GM12878 (cell line): ENCODE measurements at regions not wholly inside any gene's neighbourhood (a gene's known extent, or its start where the extent isn't known, plus 50 kb on each side); places are given as distances from the start of the nearest gene placed in this dataset.

ENCODE experiments used
- ATAC-seq: fragments of 200-7000 bp; cut with Tn5 transposase; 3 replicates; pipeline ENCODE4 v1.9.1; 2020; ENCODE audit warnings: mild to moderate bottlenecking, moderate library complexity
- BruUV-seq: library from RNA; stranded (reverse); fragments of 400-500 nt; replicated peaks from 2 replicates; lab custom pipeline; 2021; lab: Mats Ljungman, UMichigan
- CTCF ChIA-PET: fragments of 300-600 bp; sonication (Branson Sonifier 250); formaldehyde crosslinking; extraction: SDS; loops from one replicate; lab custom pipeline; 2021; ENCODE audit warnings: inconsistent platforms; lab: Yijun Ruan, JAX
- POLR2A ChIA-PET: fragments of 350-600 bp; formaldehyde crosslinking; extraction: SDS; loops from one replicate; lab custom pipeline; 2021; ENCODE audit warnings: inconsistent platforms; lab: Charles Lee
- RAD21 ChIA-PET: fragments of 300-600 bp; sonication (Branson Sonifier 250); formaldehyde crosslinking; loops from one replicate; lab custom pipeline; 2023; ENCODE audit warnings: antibody characterized with exemption; ENCODE audit not compliant: unreplicated experiment; lab: Charles Lee
- SMC1A ChIA-PET: fragments of 300-600 bp; sonication (Branson Sonifier 250); formaldehyde crosslinking; loops from one replicate; lab custom pipeline; 2023; ENCODE audit not compliant: unreplicated experiment, uncharacterized antibody; lab: Charles Lee
- DNase-seq: peaks from one replicate; pipeline ENCODE4 v3.0.0-alpha.2; 2011; ENCODE audit warnings: low read depth, low spot score
- FAIRE-seq: peaks from 3 replicates; lab custom pipeline; 2011; peaks lifted over from hg19 to GRCh38; lab: Jason Lieb, UNC
- H2AFZ ChIP-seq: 2 replicates; pipeline ENCODE4 v1.6.0; 2011; ENCODE audit warnings: low read depth, low read length, control low read depth; ENCODE audit not compliant: control insufficient read depth
- H3K27ac ChIP-seq: 2 replicates; pipeline ENCODE4 v1.5.1; 2011; ENCODE audit warnings: control low read depth; ENCODE audit not compliant: control insufficient read depth, insufficient read depth
- H3K27me3 ChIP-seq, 2 experiments: replicated peaks in 1 of 2; 2 replicates each; pipeline versions ENCODE4 v1.6.0 to v1.6.1; 2011; ENCODE audit warnings: low read length in 1 of 2; ENCODE audit not compliant: control insufficient read depth in 2 of 2, insufficient read depth in 2 of 2
- H3K36me3 ChIP-seq, 2 experiments: 2 replicates each; pipeline ENCODE4 v1.5.1; 2011; ENCODE audit warnings: low read length in 1 of 2; ENCODE audit not compliant: control insufficient read depth in 2 of 2, insufficient read depth in 2 of 2
- H3K4me1 ChIP-seq: 2 replicates; pipeline ENCODE4 v1.6.1; 2011; ENCODE audit warnings: mild to moderate bottlenecking, low read length, moderate library complexity, mixed read lengths; ENCODE audit not compliant: control insufficient read depth, insufficient read depth
- H3K4me2 ChIP-seq: 2 replicates; pipeline ENCODE4 v1.6.0; 2011; ENCODE audit warnings: control low read depth; ENCODE audit not compliant: control insufficient read depth, insufficient read depth
- H3K4me3 ChIP-seq: fragments of 200-600 bp; sonication (generic); 2 replicates; pipeline ENCODE4 v1.5.1; 2016
- H3K79me2 ChIP-seq: 2 replicates; pipeline ENCODE4 v1.6.0; 2011; ENCODE audit warnings: low read length; ENCODE audit not compliant: control insufficient read depth, insufficient read depth
- H3K9ac ChIP-seq: 2 replicates; pipeline ENCODE4 v1.8.0; 2011; ENCODE audit warnings: low read length, control low read depth, mixed read lengths; ENCODE audit not compliant: control insufficient read depth, insufficient read depth
- H3K9me3 ChIP-seq: replicated peaks from 3 replicates; pipeline ENCODE4 v1.5.1; 2011; ENCODE audit warnings: mild to moderate bottlenecking, low read length; ENCODE audit not compliant: control insufficient read depth, insufficient read depth
- H4K20me1 ChIP-seq: 2 replicates; pipeline ENCODE4 v1.6.0; 2011; ENCODE audit not compliant: control insufficient read depth, insufficient read depth
- BCL11A ChIP-seq: IDR thresholded peaks from 2 replicates; pipeline ENCODE4 v1.6.1; 2011; ENCODE audit warnings: low read depth, low read length
- EED ChIP-seq: sonication (generic); IDR thresholded peaks from 2 replicates; pipeline ENCODE4 v1.6.1; 2016; ENCODE audit warnings: antibody characterized with exemption, low read depth
- EGR1 ChIP-seq, 2 experiments: IDR thresholded peaks; 1 replicate in 1 of 2; 2 replicates in 1 of 2; pipeline ENCODE4 v1.6.1; 2011 to 2012; ENCODE audit warnings: low read depth in 2 of 2, low read length in 2 of 2, borderline replicate concordance in 1 of 2, mild to moderate bottlenecking in 1 of 2, moderate library complexity in 1 of 2
- ELK1 ChIP-seq: IDR thresholded peaks from 2 replicates; pipeline ENCODE4 v1.6.1; 2012; ENCODE audit warnings: low read depth, low read length, improper control_type of control experiment
- FOXK2 ChIP-seq: fragments of 450-650 bp; IDR thresholded peaks from 2 replicates; pipeline ENCODE4 v1.6.1; 2017; ENCODE audit warnings: mild to moderate bottlenecking, moderate library complexity
- HDAC6 ChIP-seq: fragments of 200-600 bp; sonication (generic); IDR thresholded peaks from one replicate; pipeline ENCODE4 v1.8.0; 2017; ENCODE audit warnings: antibody characterized with exemption; ENCODE audit not compliant: unreplicated experiment
- IKZF2 ChIP-seq, 2 experiments: fragments of 450-650 bp; IDR thresholded peaks; 2 replicates each; pipeline ENCODE4 v1.6.1; 2017; ENCODE audit warnings: mild to moderate bottlenecking in 2 of 2, moderate library complexity in 2 of 2
- IRF4 ChIP-seq: IDR thresholded peaks from 2 replicates; pipeline ENCODE4 v1.6.1; 2011; ENCODE audit warnings: low read depth, low read length
- MXI1 ChIP-seq: fragments of 150-350 bp; IDR thresholded peaks from 2 replicates; pipeline ENCODE4 v1.6.1; 2011; ENCODE audit warnings: low read depth, mild to moderate bottlenecking, inconsistent platforms, low read length, improper control_type of control experiment
- RAD51 ChIP-seq: fragments of 450-650 bp; IDR thresholded peaks from 2 replicates; pipeline ENCODE4 v1.6.1; 2016; ENCODE audit warnings: moderate library complexity, mild to moderate bottlenecking, inconsistent platforms
- SRF ChIP-seq, 2 experiments: IDR thresholded peaks; 2 replicates each; pipeline ENCODE4 v1.6.1; 2011; ENCODE audit warnings: low read depth in 2 of 2, low read length in 2 of 2, mild to moderate bottlenecking in 1 of 2, moderate library complexity in 1 of 2
- YBX1 ChIP-seq: fragments of 450-650 bp; IDR thresholded peaks from 2 replicates; pipeline ENCODE4 v1.6.1; 2016; ENCODE audit warnings: antibody characterized with exemption
- ZSCAN29 ChIP-seq: fragments of 450-650 bp; IDR thresholded peaks from 2 replicates; pipeline ENCODE4 v1.6.1; 2017; ENCODE audit warnings: mild to moderate bottlenecking, moderate library complexity
- whole genome bisulfite sequencing: methylation state at CpG from one replicate; pipeline ENCODE4 v1.1.6; 2016; ENCODE audit warnings: low lambda C conversion rate; ENCODE audit not compliant: insufficient replicate concordance, insufficient coverage; ENCODE audit errors: missing lambda C conversion rate; 5-methylcytosine and 5-hydroxymethylcytosine counted together
- in situ Hi-C: fragments of 300-500 bp; cut with MboI; formaldehyde crosslinking; loops from 9 replicates; pipeline ENCODE4 v1.14.3; 2018; ENCODE audit warnings: mixed read lengths
- intact Hi-C: fragments of 100-400 bp; cut with micrococcal nuclease; formaldehyde crosslinking; loops from one replicate; pipeline ENCODE4 v1.14.2; 2022; ENCODE audit not compliant: unreplicated experiment

GRCh38 chr6:74073999-74074398, 378.0 kb downstream of the CD109 start:
- no TSS peak for BruUV-seq
- Histone ChIP-seq H3K4me3 (no peak overlapping the region), H3K9me3 (no peaks in the 10 kb centered on the region), H3K4me2 (no peak overlapping the region), H3K27ac (no peak overlapping the region), H3K79me2 (no peaks in the 10 kb centered on the region), H2AFZ (no peak overlapping the region), H4K20me1 (no peaks in the 10 kb centered on the region), H3K27me3 (no peaks in the 10 kb centered on the region; a peak in 1 of 4 replicates), H3K36me3 (no peaks in the 10 kb centered on the region), H3K9ac (no peak overlapping the region), H3K4me1 (no peaks in the 10 kb centered on the region)
- CTCF ChIA-PET = interaction anchor here (0.9 kb wide), 1 partner anchor 17 kb away, joined by 4 read pairs; no protein-coding TSS in a partner anchor
- no peak for FAIRE-seq
- intact Hi-C loops (no loop called here), in situ Hi-C loops (no loop called here)
- ATAC-seq = no peak
- SMC1A ChIA-PET = interaction anchor here (0.9 to 1.1 kb wide), 2 partner anchors 21 to 107 kb away, joined by 3 read pairs; no protein-coding TSS in a partner anchor
- 5% methylated on average over 3 of the region's 3 CpGs for WGBS
- no peak for TF ChIP-seq HDAC6
- no peak for TF ChIP-seq SRF (IDR thresholded peaks at IDR 0.05; ENCODE audit: low read depth in 2 of 2, low read length in 2 of 2)
- no peak for TF ChIP-seq FOXK2
- POLR2A ChIA-PET = no interaction called here
- no peak for DNase-seq
- RAD21 ChIA-PET = no interaction called here

GRCh38 chr6:74073429-74073828, 377.4 kb downstream of the CD109 start:
- no TSS peak for BruUV-seq
- in situ Hi-C loops = no loop called here

More at GRCh38 chr6:74073429-74073828, 377.4 kb downstream of the CD109 start:
- no peak overlapping the region for H2AFZ ChIP-seq
- ChIA-PET SMC1A (interaction anchor here (0.9 kb wide), 1 partner anchor 22 kb away, joined by 3 read pairs; no protein-coding TSS in a partner anchor), POLR2A (no interaction called here), RAD21 (no interaction called here), CTCF (no interaction called here)
- TF ChIP-seq EGR1 (IDR thresholded peaks at IDR 0.05; ENCODE audit: borderline replicate concordance in 1 of 2, low read depth in 2 of 2, low read length in 2 of 2) = no peak
- no peak for TF ChIP-seq ELK1
- TF ChIP-seq MXI1 = no peak
- no peak for TF ChIP-seq IRF4
- TF ChIP-seq ZSCAN29 = no peak
- TF ChIP-seq IKZF2 (IDR thresholded peaks at IDR 0.05) = no peak
- no peak for TF ChIP-seq YBX1
- no peak for TF ChIP-seq BCL11A
- TF ChIP-seq EED = no peak
- no peak for TF ChIP-seq RAD51
- no peaks in the 10 kb centered on the region for H3K79me2 ChIP-seq
- WGBS = 6% methylated on average over 1 of the region's 1 CpG
- H4K20me1 ChIP-seq = no peaks in the 10 kb centered on the region
- no peak for DNase-seq
- no peaks in the 10 kb centered on the region for H3K9me3 ChIP-seq
- no peak for ATAC-seq
- H3K4me3 ChIP-seq = no peak overlapping the region
- H3K4me1 ChIP-seq = no peaks in the 10 kb centered on the region
- H3K27ac ChIP-seq = no peak overlapping the region
- H3K36me3 ChIP-seq = no peaks in the 10 kb centered on the region
- intact Hi-C loops = no loop called here
- FAIRE-seq = no peak
- no peaks in the 10 kb centered on the region; a peak in 1 of 4 replicates for H3K27me3 ChIP-seq
- no peak overlapping the region for H3K9ac ChIP-seq
- no peak overlapping the region for H3K4me2 ChIP-seq
